ENCODE measurements at regions not wholly inside any gene's neighbourhood (a gene's known extent, or its start where the extent isn't known, plus 50 kb on each side); places are given as distances from the start of the nearest gene placed in this dataset.

DNA sequence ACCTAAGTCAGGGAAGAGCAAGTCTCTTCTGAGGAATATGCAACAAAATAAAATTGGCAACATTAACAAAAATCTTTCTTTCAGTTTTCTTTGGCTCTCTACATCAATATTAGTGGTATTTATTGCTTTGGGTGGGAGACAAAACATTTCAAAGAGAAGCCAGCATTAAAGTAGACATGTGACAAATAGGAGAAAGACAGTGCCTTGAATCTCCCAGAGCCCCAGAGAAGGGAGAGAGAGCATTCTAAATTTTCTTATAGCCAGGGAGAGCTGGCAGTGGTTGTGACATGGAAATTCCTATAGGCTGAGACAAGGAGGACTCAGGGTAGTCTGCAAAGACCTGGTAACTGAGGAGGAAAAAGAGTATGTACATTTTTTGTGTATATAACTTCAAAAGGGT is 79.4 kb upstream of the NREP start:
- ATAC-seq (no peak), DNase-seq (no peak)
- peaks cover 0 to 8% (median 0%) of the 10 kb centered on the region in 9 donors for H3K4me1 ChIP-seq
- no peak overlapping the region for H3K27ac ChIP-seq
- H3K9me3 ChIP-seq, result no peaks in the 10 kb centered on the region
- no peaks in the 10 kb centered on the region for H3K36me3 ChIP-seq
- intact Hi-C loops (cut with DNase I), result loop anchor here in 2 of 10 donors (10.0 kb wide), 2 partner anchors 282 to 308 kb away; no protein-coding TSS in a partner anchor
- H3K4me3 ChIP-seq, result no peak overlapping the region
- no peaks in the 10 kb centered on the region for H3K27me3 ChIP-seq
- no peak for TF ChIP-seq CTCF (IDR thresholded peaks at IDR 0.05)

DNA sequence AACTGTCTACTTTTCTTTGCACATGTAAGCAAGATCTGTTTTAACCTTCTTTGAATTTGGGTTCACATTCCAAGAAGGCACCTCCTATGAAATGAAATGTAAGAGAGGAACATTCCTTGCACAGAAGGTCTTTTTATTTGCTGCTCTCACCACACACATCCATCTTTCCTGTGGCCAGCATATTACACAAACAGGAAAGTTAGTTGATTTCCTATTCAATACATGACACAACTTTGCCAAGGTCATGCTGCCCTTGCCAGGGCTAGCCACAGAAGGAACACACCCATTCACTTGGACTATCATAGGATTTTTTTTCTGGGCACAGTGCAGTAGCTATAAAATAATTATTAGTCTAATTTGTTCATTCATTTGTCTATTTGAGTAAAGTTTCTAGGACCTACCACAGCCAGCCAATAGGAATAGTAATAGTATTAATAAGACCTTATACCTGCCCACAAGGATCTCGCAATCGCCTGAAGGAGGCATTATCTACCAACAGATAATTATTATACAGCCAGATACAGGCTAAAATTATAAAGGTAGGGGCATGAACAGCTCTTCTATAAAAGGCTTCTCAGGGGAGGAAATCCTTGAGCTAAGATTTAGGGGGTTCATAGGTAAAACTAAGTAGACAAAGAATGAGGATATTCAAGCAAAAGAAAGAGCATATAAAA is 78.1 kb upstream of the NREP start:
- ATAC-seq (peak in 1 of 8 donors; percentile 29), DNase-seq (no peak)
- Histone ChIP-seq H3K27me3 (no peaks in the 10 kb centered on the region), H3K27ac (no peak overlapping the region), H3K36me3 (no peaks in the 10 kb centered on the region), H3K4me1 (peaks cover 0 to 8% (median 0%) of the 10 kb centered on the region in 9 donors), H3K9me3 (no peaks in the 10 kb centered on the region), H3K4me3 (no peak overlapping the region)
- intact Hi-C loops (cut with DNase I), result loop anchor here in 2 of 10 donors (10.0 kb wide), 2 partner anchors 280 to 310 kb away; no protein-coding TSS in a partner anchor
- 95 to 99% methylated on average over 2 of the region's 2 CpGs for WGBS, 2 donors
- TF ChIP-seq CTCF (IDR thresholded peaks at IDR 0.05), result peak in 2 of 9 donors; percentile 23 to 27

DNA sequence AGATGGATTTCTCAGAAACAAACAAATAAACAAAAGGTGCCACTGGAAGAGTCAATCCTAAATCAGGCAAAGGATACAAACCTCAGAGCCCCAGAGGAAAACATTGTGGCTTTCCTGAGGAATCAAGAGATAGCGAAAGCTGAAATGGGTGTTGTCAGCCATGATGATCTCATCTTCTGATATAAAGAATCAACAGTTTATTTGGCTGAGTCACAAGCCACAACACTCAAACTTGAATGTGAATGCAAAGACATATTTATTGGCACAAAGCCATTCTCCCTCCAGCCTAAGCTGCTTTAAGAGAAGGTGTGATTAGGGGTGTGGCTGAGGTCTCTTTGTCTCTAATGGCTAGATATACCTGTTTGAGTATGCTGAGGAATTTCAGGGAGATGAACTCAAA is 73.3 kb upstream of the NREP start:
- Histone ChIP-seq H3K27ac (no peak overlapping the region), H3K4me3 (no peak overlapping the region), H3K27me3 (no peaks in the 10 kb centered on the region), H3K36me3 (no peaks in the 10 kb centered on the region), H3K4me1 (peaks cover 0 to 5% (median 0%) of the 10 kb centered on the region in 9 donors), H3K9me3 (no peaks in the 10 kb centered on the region)
- ATAC-seq (no peak), DNase-seq (no peak)
- 92 to 100% methylated on average over 1 of the region's 1 CpG for WGBS, 2 donors
- intact Hi-C loops (cut with DNase I), result loop anchor here in 2 of 10 donors (10.0 kb wide), 2 partner anchors 276 to 314 kb away; no protein-coding TSS in a partner anchor
- no peak for TF ChIP-seq CTCF (IDR thresholded peaks at IDR 0.05)

DNA sequence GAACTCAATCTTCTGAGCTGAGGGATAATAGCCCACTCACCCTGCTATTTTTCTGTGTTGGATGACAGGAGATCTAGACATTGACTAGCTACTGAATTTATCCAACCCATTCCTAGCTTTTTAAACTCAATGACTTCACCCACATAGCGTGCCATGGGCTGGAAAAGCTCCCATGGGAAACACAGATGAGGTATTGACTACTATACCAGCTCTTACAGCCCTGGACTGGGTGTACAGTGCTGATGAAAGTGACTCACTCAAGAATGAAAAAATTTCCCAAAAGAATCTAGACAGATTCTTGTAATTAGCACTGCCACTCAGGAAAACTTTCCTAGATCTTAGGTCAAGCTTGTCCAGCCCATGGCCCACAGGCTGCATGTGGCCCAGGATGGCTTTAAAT is 72.7 kb upstream of the NREP start:
- intact Hi-C loops (cut with DNase I), result loop anchor here in 3 of 10 donors (10.0 kb wide), 3 partner anchors 275 to 315 kb away; no protein-coding TSS in a partner anchor
- Histone ChIP-seq H3K36me3 (no peaks in the 10 kb centered on the region), H3K9me3 (no peaks in the 10 kb centered on the region), H3K4me3 (no peak overlapping the region), H3K27me3 (no peaks in the 10 kb centered on the region), H3K27ac (no peak overlapping the region), H3K4me1 (peaks cover 0 to under 1% (median 0%) of the 10 kb centered on the region in 9 donors)
- WGBS, 2 donors, result 88 to 91% methylated on average over 1 of the region's 1 CpG
- no peak for ATAC-seq
- DNase-seq, result no peak
- TF ChIP-seq CTCF (IDR thresholded peaks at IDR 0.05), result no peak

Measured in heart right ventricle (tissue), 16 donors.